GM19467 (cell line): ENCODE measurements at regions not wholly inside any gene's neighbourhood (a gene's known extent, or its start where the extent isn't known, plus 50 kb on each side); places are given as distances from the start of the nearest gene placed in this dataset.

ENCODE experiments used
- ATAC-seq: cut with Tn5 transposase; IDR thresholded peaks from one replicate; pipeline ENCODE4 v1.9.1; 2021; ENCODE audit warnings: mild to moderate bottlenecking, moderate library complexity; ENCODE audit not compliant: unreplicated experiment

GRCh38 chr18:77439888-77440287 is 190.2 kb downstream of the GALR1 start:
- no peak for ATAC-seq

GRCh38 chr18:77442393-77442792 is 192.7 kb downstream of the GALR1 start:
- ATAC-seq: no peak

- ATAC-seq: no peak
Measured at GRCh38 chr18:77444385-77444784, 194.7 kb downstream of the GALR1 start.

- no peak for ATAC-seq
Measured at GRCh38 chr18:77448046-77448445, 198.4 kb downstream of the GALR1 start.

GRCh38 chr18:77455004-77455403 is 205.4 kb downstream of the GALR1 start:
- ATAC-seq: no peak

- ATAC-seq: no peak
Measured at GRCh38 chr18:77457681-77458080, 208.0 kb downstream of the GALR1 start.

GRCh38 chr18:77461062-77461688 is 211.5 kb downstream of the GALR1 start:
- no peak for ATAC-seq

GRCh38 chr18:77464917-77465316 is 215.3 kb downstream of the GALR1 start:
- no peak for ATAC-seq

GRCh38 chr18:77466890-77467289 is 217.2 kb downstream of the GALR1 start:
- ATAC-seq: no peak

GRCh38 chr18:77469131-77469530 is 219.5 kb downstream of the GALR1 start:
- no peak for ATAC-seq

- ATAC-seq: no peak
Measured at GRCh38 chr18:77470569-77471413, 221.1 kb downstream of the GALR1 start.

GRCh38 chr18:77472509-77472908 is 222.9 kb downstream of the GALR1 start:
- ATAC-seq: no peak

- ATAC-seq: no peak
Measured at GRCh38 chr18:77478646-77479442, 229.2 kb downstream of the GALR1 start.

GRCh38 chr18:77481541-77481940 is 231.9 kb downstream of the GALR1 start:
- no peak for ATAC-seq

- no peak for ATAC-seq
Measured at GRCh38 chr18:77482190-77483085, 232.8 kb downstream of the GALR1 start.

GRCh38 chr18:77486985-77487384 is 237.3 kb downstream of the GALR1 start:
- no peak for ATAC-seq

- ATAC-seq: peak; percentile 79
Measured at GRCh38 chr18:77487951-77488740, 238.5 kb downstream of the GALR1 start.

GRCh38 chr18:77495079-77495478 is 245.4 kb downstream of the GALR1 start:
- no peak for ATAC-seq

GRCh38 chr18:77495982-77496690 is 246.5 kb downstream of the GALR1 start:
- ATAC-seq: no peak
